ENCODE measurements at regions not wholly inside any gene's neighbourhood (a gene's known extent, or its start where the extent isn't known, plus 50 kb on each side); places are given as distances from the start of the nearest gene placed in this dataset.
"Not testable (repeated sequence)": the region's sequence is repeated elsewhere in the genome, so short reads cannot be mapped to it uniquely, and the experiment has no call there.

- no peaks in the 10 kb centered on the region for H3K27me3 ChIP-seq
- WGBS, 3 donors = 90 to 91% (median 90%) methylated on average over 6 of the region's 6 CpGs
- no peak for DNase-seq
- H3K36me3 ChIP-seq = no peaks in the 10 kb centered on the region
- no peak overlapping the region for H3K4me3 ChIP-seq
- intact Hi-C loops (cut with DNase I) = no loop called here
- H3K4me1 ChIP-seq (ENCODE audit: insufficient read depth) = no peaks in the 10 kb centered on the region
- H3K9me3 ChIP-seq = no peaks in the 10 kb centered on the region
- no peak overlapping the region for H3K27ac ChIP-seq
- TF ChIP-seq POLR2A (IDR thresholded peaks at IDR 0.05) (no peak), EP300 (IDR thresholded peaks at IDR 0.05) (no peak)
- TF ChIP-seq, protein P1, sequence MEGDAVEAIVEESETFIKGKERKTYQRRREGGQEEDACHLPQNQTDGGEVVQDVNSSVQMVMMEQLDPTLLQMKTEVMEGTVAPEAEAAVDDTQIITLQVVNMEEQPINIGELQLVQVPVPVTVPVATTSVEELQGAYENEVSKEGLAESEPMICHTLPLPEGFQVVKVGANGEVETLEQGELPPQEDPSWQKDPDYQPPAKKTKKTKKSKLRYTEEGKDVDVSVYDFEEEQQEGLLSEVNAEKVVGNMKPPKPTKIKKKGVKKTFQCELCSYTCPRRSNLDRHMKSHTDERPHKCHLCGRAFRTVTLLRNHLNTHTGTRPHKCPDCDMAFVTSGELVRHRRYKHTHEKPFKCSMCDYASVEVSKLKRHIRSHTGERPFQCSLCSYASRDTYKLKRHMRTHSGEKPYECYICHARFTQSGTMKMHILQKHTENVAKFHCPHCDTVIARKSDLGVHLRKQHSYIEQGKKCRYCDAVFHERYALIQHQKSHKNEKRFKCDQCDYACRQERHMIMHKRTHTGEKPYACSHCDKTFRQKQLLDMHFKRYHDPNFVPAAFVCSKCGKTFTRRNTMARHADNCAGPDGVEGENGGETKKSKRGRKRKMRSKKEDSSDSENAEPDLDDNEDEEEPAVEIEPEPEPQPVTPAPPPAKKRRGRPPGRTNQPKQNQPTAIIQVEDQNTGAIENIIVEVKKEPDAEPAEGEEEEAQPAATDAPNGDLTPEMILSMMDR (IDR thresholded peaks at IDR 0.05) = no peak
Observed at GRCh38 chr13:70987043-70987442, 878.8 kb upstream of the KLHL1 start.

DNA sequence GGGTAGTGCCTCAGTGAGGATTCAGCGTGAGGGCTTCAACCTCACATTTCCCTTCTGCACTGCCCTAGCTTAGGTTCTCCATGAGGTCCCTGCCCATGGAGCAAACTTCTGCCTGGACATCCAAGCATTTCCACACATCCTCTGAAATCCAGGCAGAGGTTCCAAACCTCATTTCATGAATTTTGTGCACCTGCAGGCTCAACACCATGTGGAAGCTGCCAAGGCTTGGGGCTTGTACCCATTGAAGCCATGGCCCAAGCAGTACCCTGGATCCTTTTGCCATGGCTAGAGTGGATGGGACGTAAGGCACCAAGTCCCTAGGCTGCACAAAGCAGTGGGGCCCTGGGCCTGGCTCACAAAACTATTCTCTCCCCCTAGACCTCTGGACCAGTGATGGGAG is 877.1 kb upstream of the KLHL1 start:
- Histone ChIP-seq H3K36me3 (no peaks in the 10 kb centered on the region), H3K27me3 (no peaks in the 10 kb centered on the region), H3K4me1 (ENCODE audit: insufficient read depth) (no peaks in the 10 kb centered on the region), H3K4me3 (no peak overlapping the region), H3K27ac (no peak overlapping the region), H3K9me3 (no peaks in the 10 kb centered on the region)
- TF ChIP-seq, protein P1 (IDR thresholded peaks at IDR 0.05) = no peak
- TF ChIP-seq POLR2A (IDR thresholded peaks at IDR 0.05) = no peak
- TF ChIP-seq EP300 (IDR thresholded peaks at IDR 0.05) = no peak
- intact Hi-C loops (cut with DNase I) = no loop called here
- no peak for DNase-seq
- WGBS, 3 donors = 86 to 91% (median 90%) methylated on average over 2 of the region's 2 CpGs

- H3K9me3 ChIP-seq; H3K27ac ChIP-seq; H3K4me1 ChIP-seq (ENCODE audit: insufficient read depth); intact Hi-C loops (cut with DNase I); H3K4me3 ChIP-seq; H3K27me3 ChIP-seq; DNase-seq; H3K36me3 ChIP-seq: not testable (repeated sequence)
Observed at GRCh38 chr13:70981219-70981618, 873.0 kb upstream of the KLHL1 start.

- no peak overlapping the region for H3K27ac ChIP-seq
- H3K36me3 ChIP-seq = no peaks in the 10 kb centered on the region
- 63 to 70% (median 68%) methylated on average over 5 of the region's 5 CpGs for WGBS, 3 donors
- H3K27me3 ChIP-seq = no peaks in the 10 kb centered on the region
- intact Hi-C loops (cut with DNase I) = loop anchor here in 1 of 4 donors (10.0 kb wide), 1 partner anchor 1725 kb away; no protein-coding TSS in a partner anchor
- TF ChIP-seq EP300 (IDR thresholded peaks at IDR 0.05) (no peak), POLR2A (IDR thresholded peaks at IDR 0.05) (no peak)
- TF ChIP-seq, protein P1 (IDR thresholded peaks at IDR 0.05) = no peak
- no peak for DNase-seq
- H3K4me3 ChIP-seq = no peak overlapping the region
- no peaks in the 10 kb centered on the region for H3K4me1 ChIP-seq (ENCODE audit: insufficient read depth)
- no peaks in the 10 kb centered on the region for H3K9me3 ChIP-seq
Observed at GRCh38 chr13:70969321-70969720, 861.1 kb upstream of the KLHL1 start.

DNA sequence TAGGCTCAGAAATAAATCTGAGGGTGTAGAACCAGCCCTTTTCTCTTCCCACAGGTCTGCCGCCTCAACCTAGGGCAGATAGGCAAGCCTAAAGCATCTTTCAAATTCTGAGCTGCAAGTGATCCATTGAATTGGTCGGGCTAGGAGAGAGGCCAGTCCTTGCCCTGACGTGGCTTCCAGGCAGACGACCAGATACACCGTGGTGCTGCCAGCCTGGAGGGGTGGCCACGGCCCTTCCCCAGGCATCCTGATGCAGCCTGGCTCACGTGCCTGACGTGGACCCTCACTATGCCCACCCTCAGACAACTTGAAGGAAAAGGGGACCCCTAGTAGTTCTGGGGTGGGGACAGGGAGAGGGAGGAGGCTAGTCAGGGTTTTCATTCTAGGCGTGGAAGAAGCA is 859.3 kb upstream of the KLHL1 start:
- H3K9me3 ChIP-seq = no peaks in the 10 kb centered on the region
- H3K27me3 ChIP-seq = no peaks in the 10 kb centered on the region
- no peak for DNase-seq
- TF ChIP-seq, protein P1 (IDR thresholded peaks at IDR 0.05) = no peak
- TF ChIP-seq EP300 (IDR thresholded peaks at IDR 0.05) (no peak), POLR2A (IDR thresholded peaks at IDR 0.05) (no peak)
- 80 to 89% (median 87%) methylated on average over 9 of the region's 9 CpGs for WGBS, 3 donors
- intact Hi-C loops (cut with DNase I) = loop anchor here in 1 of 4 donors (10.0 kb wide), 1 partner anchor 1727 kb away; no protein-coding TSS in a partner anchor
- H3K36me3 ChIP-seq = no peaks in the 10 kb centered on the region
- no peak overlapping the region for H3K4me3 ChIP-seq
- H3K4me1 ChIP-seq (ENCODE audit: insufficient read depth) = no peaks in the 10 kb centered on the region
- H3K27ac ChIP-seq = no peak overlapping the region

Data from ovary (tissue), 7 donors.